IMR-90 (cell line): ENCODE measurements at regions not wholly inside any gene's neighbourhood (a gene's known extent, or its start where the extent isn't known, plus 50 kb on each side); places are given as distances from the start of the nearest gene placed in this dataset.

Experiments used
- ATAC-seq: fragments of 200-7000 bp; cut with Tn5 transposase; 2 replicates; pipeline ENCODE4 v1.9.1; 2020; ENCODE audit warnings: low read depth, mild to moderate bottlenecking, moderate library complexity
- BruUV-seq: library from RNA; stranded (reverse); fragments of 400-500 nt; replicated peaks from 2 replicates; lab custom pipeline; 2021; lab: Mats Ljungman, UMichigan
- CTCF ChIA-PET: fragments of 300-600 bp; formaldehyde crosslinking; extraction: SDS; loops from one replicate; lab custom pipeline; 2021; ENCODE audit warnings: antibody characterized with exemption; lab: Yijun Ruan, JAX
- POLR2A ChIA-PET: fragments of 300-600 bp; sonication (Branson Sonifier 250); formaldehyde crosslinking; loops from one replicate; lab custom pipeline; 2022; ENCODE audit warnings: antibody characterized with exemption; ENCODE audit not compliant: unreplicated experiment; lab: Charles Lee
- DNase-seq: peaks from one replicate; pipeline ENCODE4 v3.0.0; 2013
- H2AFZ ChIP-seq: replicated peaks from 2 replicates; pipeline ENCODE3; 2013; ENCODE audit warnings: low read length, mild to moderate bottlenecking; ENCODE audit not compliant: poor library complexity
- H2AK5ac ChIP-seq: 2 replicates; pipeline ENCODE4 v1.6.1; 2013; ENCODE audit warnings: low read depth, low read length, inconsistent platforms
- H2AK9ac ChIP-seq: replicated peaks from 2 replicates; pipeline ENCODE3; 2013; ENCODE audit warnings: mild to moderate bottlenecking, low read depth, low read length, moderate library complexity; ENCODE audit not compliant: poor library complexity
- H2BK120ac ChIP-seq: 2 replicates; pipeline ENCODE4 v1.6.1; 2013; ENCODE audit warnings: low read depth, low read length, inconsistent platforms
- H2BK15ac ChIP-seq: 3 replicates; pipeline ENCODE4 v1.6.1; 2013; ENCODE audit warnings: low read depth, low read length, inconsistent platforms
- H2BK20ac ChIP-seq: 2 replicates; pipeline ENCODE4 v1.6.1; 2013; ENCODE audit warnings: low read depth, mild to moderate bottlenecking, inconsistent platforms, low read length, moderate library complexity
- H2BK5ac ChIP-seq: 2 replicates; pipeline ENCODE4 v1.6.1; 2013; ENCODE audit warnings: mild to moderate bottlenecking, low read depth, low read length, inconsistent platforms; ENCODE audit not compliant: poor library complexity, severe bottlenecking
- H3K14ac ChIP-seq: replicated peaks from 2 replicates; pipeline ENCODE4 v1.6.1; 2013; ENCODE audit warnings: low read depth, low read length, inconsistent platforms
- H3K18ac ChIP-seq: 2 replicates; pipeline ENCODE4 v1.6.1; 2013; ENCODE audit warnings: low read depth, low read length, control low read depth
- H3K23ac ChIP-seq: 2 replicates; pipeline ENCODE4 v1.6.1; 2013; ENCODE audit warnings: low read depth, low read length, inconsistent platforms
- H3K27ac ChIP-seq: 2 replicates; pipeline ENCODE4 v1.5.1; 2013; ENCODE audit warnings: mild to moderate bottlenecking, control low read depth, low read length; ENCODE audit not compliant: insufficient read depth
- H3K27me3 ChIP-seq: 2 replicates; pipeline ENCODE4 v1.6.1; 2013; ENCODE audit warnings: low read length; ENCODE audit not compliant: control insufficient read depth, insufficient read depth
- H3K36me3 ChIP-seq: 2 replicates; pipeline ENCODE4 v1.6.1; 2013; ENCODE audit warnings: low read length, mixed read lengths; ENCODE audit not compliant: control insufficient read depth, insufficient read depth
- H3K4ac ChIP-seq: 2 replicates; pipeline ENCODE4 v1.6.1; 2013; ENCODE audit warnings: low read depth, low read length, inconsistent platforms
- H3K4me1 ChIP-seq: 2 replicates; pipeline ENCODE4 v1.6.1; 2013; ENCODE audit warnings: low read length, mixed read lengths; ENCODE audit not compliant: control insufficient read depth, insufficient read depth
- H3K4me2 ChIP-seq: 2 replicates; pipeline ENCODE4 v1.6.1; 2013; ENCODE audit warnings: low read depth, mild to moderate bottlenecking, control low read depth, low read length, moderate library complexity
- H3K4me3 ChIP-seq: 2 replicates; pipeline ENCODE4 v1.5.1; 2013; ENCODE audit warnings: low read depth, mild to moderate bottlenecking, control low read depth, low read length, moderate library complexity; ENCODE audit not compliant: insufficient read depth
- H3K56ac ChIP-seq: 2 replicates; pipeline ENCODE4 v1.6.1; 2013; ENCODE audit warnings: low read length, inconsistent platforms; ENCODE audit not compliant: insufficient read depth; ENCODE audit errors: extremely low read depth
- H3K79me1 ChIP-seq, 2 experiments: 2 replicates each; pipeline ENCODE4 v1.6.1; 2013; ENCODE audit warnings: low read length in 2 of 2, inconsistent platforms in 1 of 2, low read depth in 1 of 2
- H3K9ac ChIP-seq: 2 replicates; pipeline ENCODE4 v1.6.1; 2013; ENCODE audit warnings: low read depth, low read length, control low read depth
- H3K9me1 ChIP-seq: 2 replicates; pipeline ENCODE4 v1.6.1; 2013; ENCODE audit warnings: low read length, inconsistent platforms; ENCODE audit not compliant: insufficient read depth
- H3K9me3 ChIP-seq: 2 replicates; pipeline ENCODE4 v1.6.1; 2013; ENCODE audit warnings: low read length; ENCODE audit not compliant: control insufficient read depth, insufficient read depth
- H4K20me1 ChIP-seq: 2 replicates; pipeline ENCODE4 v1.6.1; 2013; ENCODE audit warnings: low read length, inconsistent platforms; ENCODE audit not compliant: insufficient read depth
- H4K5ac ChIP-seq: 2 replicates; pipeline ENCODE4 v1.6.1; 2013; ENCODE audit warnings: mild to moderate bottlenecking, low read depth, low read length, control low read depth
- H4K8ac ChIP-seq, 2 experiments: 2 replicates each; pipeline ENCODE4 v1.6.1; 2013; ENCODE audit warnings: low read depth in 2 of 2, low read length in 2 of 2, control low read depth in 1 of 2, inconsistent platforms in 1 of 2
- H4K91ac ChIP-seq: 2 replicates; pipeline ENCODE4 v1.6.1; 2013; ENCODE audit warnings: low read depth, low read length, inconsistent platforms; ENCODE audit not compliant: insufficient read depth
- BHLHE40 ChIP-seq: fragments of 150-350 bp; IDR thresholded peaks from 2 replicates; pipeline ENCODE4 v1.6.1; 2016; ENCODE audit warnings: mild to moderate bottlenecking, low read depth, low read length
- CHD1 ChIP-seq: IDR thresholded peaks from 2 replicates; pipeline ENCODE4 v1.6.1; 2012; ENCODE audit warnings: low read depth, low read length, improper control_type of control experiment
- CTCF ChIP-seq: conservative IDR thresholded peaks from 2 replicates; pipeline ENCODE4 v1.5.1; 2012; ENCODE audit warnings: mild to moderate bottlenecking, low read depth, low read length, improper control_type of control experiment
- ELK1 ChIP-seq: fragments of 150-350 bp; IDR thresholded peaks from 2 replicates; pipeline ENCODE4 v1.6.1; 2016; ENCODE audit warnings: low read depth, mild to moderate bottlenecking, low read length, moderate library complexity, borderline replicate concordance
- MAFK ChIP-seq: IDR thresholded peaks from 2 replicates; pipeline ENCODE4 v1.6.1; 2012; ENCODE audit warnings: low read depth, low read length, improper control_type of control experiment
- MAZ ChIP-seq: IDR thresholded peaks from 2 replicates; pipeline ENCODE4 v1.6.1; 2012; ENCODE audit warnings: low read depth, mild to moderate bottlenecking, low read length, improper control_type of control experiment, moderate library complexity, borderline replicate concordance
- RAD21 ChIP-seq: IDR thresholded peaks from 2 replicates; pipeline ENCODE4 v1.6.1; 2012; ENCODE audit warnings: low read length, improper control_type of control experiment
- RCOR1 ChIP-seq: IDR thresholded peaks from 2 replicates; pipeline ENCODE4 v1.6.1; 2012; ENCODE audit warnings: mild to moderate bottlenecking, low read length, improper control_type of control experiment; ENCODE audit not compliant: insufficient replicate concordance
- RFX5 ChIP-seq: IDR thresholded peaks from 2 replicates; pipeline ENCODE4 v1.8.0; 2012; ENCODE audit warnings: low read depth, mild to moderate bottlenecking, low read length, moderate library complexity
- SMC3 ChIP-seq: fragments of 150-350 bp; IDR thresholded peaks from 2 replicates; pipeline ENCODE4 v1.6.1; 2016; ENCODE audit warnings: low read depth, mild to moderate bottlenecking, antibody characterized with exemption, low read length, moderate library complexity
- USF2 ChIP-seq: fragments of 150-350 bp; IDR thresholded peaks from 2 replicates; pipeline ENCODE4 v1.6.1; 2017; ENCODE audit warnings: mild to moderate bottlenecking, antibody characterized with exemption, low read length, low read depth
- WGBS, 2 experiments: methylation state at CpG; one replicate each; pipeline versions ENCODE4 v1.1.5 to v1.1.7; 2013; ENCODE audit warnings: missing lambda C conversion rate in 2 of 2; ENCODE audit not compliant: insufficient read length in 1 of 2; ENCODE audit errors: extremely low coverage in 2 of 2; 5-methylcytosine and 5-hydroxymethylcytosine counted together
- dilution Hi-C: fragments of 300-500 bp; cut with HindIII; formaldehyde crosslinking; loops from one replicate; pipeline ENCODE4 v1.14.3; 2018; ENCODE audit warnings: low sequenced_read_pairs; ENCODE audit not compliant: unreplicated experiment
- in situ Hi-C: fragments of 300-500 bp; cut with MboI; formaldehyde crosslinking; loops from 3 replicates; pipeline ENCODE4 v1.14.3; 2019; ENCODE audit warnings: low sequenced_read_pairs, inconsistent platforms, mixed read lengths
- intact Hi-C: fragments of 100-400 bp; cut with micrococcal nuclease; formaldehyde crosslinking; loops from 2 replicates; pipeline ENCODE4 v1.10.0; 2022

- Histone ChIP-seq H3K4ac (no peak overlapping the region), H3K79me1 (no peaks in the 10 kb centered on the region), H2BK15ac (no peak overlapping the region), H2AK9ac (no peak overlapping the region), H3K4me1 (no peaks in the 10 kb centered on the region), H4K91ac (no peak overlapping the region), H3K9ac (no peak overlapping the region), H3K36me3 (no peaks in the 10 kb centered on the region), H3K27me3 (no peaks in the 10 kb centered on the region), H3K9me1 (no peaks in the 10 kb centered on the region), H3K56ac (no peak overlapping the region), H2BK5ac (no peak overlapping the region), H3K4me3 (no peak overlapping the region), H4K20me1 (no peaks in the 10 kb centered on the region), H3K9me3 (no peaks in the 10 kb centered on the region), H3K4me2 (no peak overlapping the region), H3K14ac (no peak overlapping the region), H2AK5ac (no peak overlapping the region), H3K23ac (no peak overlapping the region), H3K18ac (no peak overlapping the region), H2BK120ac (no peak overlapping the region), H2AFZ (no peak overlapping the region), H2BK20ac (no peak overlapping the region), H4K5ac (no peak overlapping the region), H4K8ac (no peak overlapping the region), H3K27ac (no peak overlapping the region)
- in situ Hi-C loops = no loop called here
- DNase-seq (no peak), ATAC-seq (no peak)
- no TSS peak for BruUV-seq
- WGBS, 2 experiments = no CpG with 5 or more reads among the region's 1 CpG
- dilution Hi-C loops = no loop called here
- ChIA-PET POLR2A (no interaction called here), CTCF (no interaction called here)
- intact Hi-C loops = no loop called here
- TF ChIP-seq RFX5 = no peak
- no peak for TF ChIP-seq SMC3
- TF ChIP-seq CHD1 = no peak
- TF ChIP-seq ELK1 = no peak
- TF ChIP-seq CTCF = no peak
- no peak for TF ChIP-seq USF2
- no peak for TF ChIP-seq RAD21
- no peak for TF ChIP-seq MAFK
- TF ChIP-seq BHLHE40 = no peak
- TF ChIP-seq RCOR1 = no peak
- no peak for TF ChIP-seq MAZ
These were observed 1240.8 kb downstream of the SLC16A7 start for GRCh38 chr12:60836651-60837050.
